ENCODE measurements at regions not wholly inside any gene's neighbourhood (a gene's known extent, or its start where the extent isn't known, plus 50 kb on each side); places are given as distances from the start of the nearest gene placed in this dataset.

- no peak for DNase-seq (ENCODE audit: extremely low spot score, insufficient read length, low read depth)
- FAIRE-seq = no peak
These were observed 202.3 kb downstream of the ERMARD start for GRCh38 chr6:169953686-169954085.

GRCh38 chr6:169950558-169950957 lies 199.1 kb downstream of the ERMARD start:
- DNase-seq (ENCODE audit: extremely low spot score, insufficient read length, low read depth) = no peak
- FAIRE-seq = no peak

- FAIRE-seq (no peak), DNase-seq (ENCODE audit: extremely low spot score, insufficient read length, low read depth) (no peak)
These were observed 198.2 kb downstream of the ERMARD start for GRCh38 chr6:169949511-169950097.

GRCh38 chr6:169946971-169947370 lies 195.5 kb downstream of the ERMARD start:
- FAIRE-seq (no peak), DNase-seq (ENCODE audit: extremely low spot score, insufficient read length, low read depth) (no peak)

- FAIRE-seq (no peak), DNase-seq (ENCODE audit: extremely low spot score, insufficient read length, low read depth) (no peak)
These were observed 193.7 kb downstream of the ERMARD start for GRCh38 chr6:169945117-169945516.

GRCh38 chr6:169944415-169944814 lies 193.0 kb downstream of the ERMARD start:
- FAIRE-seq (no peak), DNase-seq (ENCODE audit: extremely low spot score, insufficient read length, low read depth) (no peak)

- DNase-seq (ENCODE audit: extremely low spot score, insufficient read length, low read depth) (no peak), FAIRE-seq (no peak)
These were observed 192.6 kb downstream of the ERMARD start for GRCh38 chr6:169944061-169944337.

- FAIRE-seq = no peak
- DNase-seq (ENCODE audit: extremely low spot score, insufficient read length, low read depth) = no peak
These were observed 192.0 kb downstream of the ERMARD start for GRCh38 chr6:169943241-169944060.

GRCh38 chr6:169942173-169942572 lies 190.8 kb downstream of the ERMARD start:
- no peak for FAIRE-seq
- DNase-seq (ENCODE audit: extremely low spot score, insufficient read length, low read depth) = no peak

GRCh38 chr6:169940481-169941271 lies 189.3 kb downstream of the ERMARD start:
- no peak for DNase-seq (ENCODE audit: extremely low spot score, insufficient read length, low read depth)
- FAIRE-seq = no peak

GRCh38 chr6:169939554-169940164 lies 188.2 kb downstream of the ERMARD start:
- FAIRE-seq (no peak), DNase-seq (ENCODE audit: extremely low spot score, insufficient read length, low read depth) (no peak)

- DNase-seq (ENCODE audit: extremely low spot score, insufficient read length, low read depth) (no peak), FAIRE-seq (no peak)
These were observed 187.3 kb downstream of the ERMARD start for GRCh38 chr6:169938731-169939130.

- DNase-seq (ENCODE audit: extremely low spot score, insufficient read length, low read depth) (no peak), FAIRE-seq (no peak)
These were observed 186.9 kb downstream of the ERMARD start for GRCh38 chr6:169938262-169938701.

GRCh38 chr6:169937389-169938261 lies 186.2 kb downstream of the ERMARD start:
- DNase-seq (ENCODE audit: extremely low spot score, insufficient read length, low read depth) (no peak), FAIRE-seq (no peak)

- DNase-seq (ENCODE audit: extremely low spot score, insufficient read length, low read depth) = no peak
- FAIRE-seq = no peak
These were observed 185.0 kb downstream of the ERMARD start for GRCh38 chr6:169936355-169936975.

- no peak for DNase-seq (ENCODE audit: extremely low spot score, insufficient read length, low read depth)
- no peak for FAIRE-seq
These were observed 184.4 kb downstream of the ERMARD start for GRCh38 chr6:169935861-169936260.

GRCh38 chr6:169935348-169935718 lies 183.9 kb downstream of the ERMARD start:
- DNase-seq (ENCODE audit: extremely low spot score, insufficient read length, low read depth) (no peak), FAIRE-seq (no peak)

- DNase-seq (ENCODE audit: extremely low spot score, insufficient read length, low read depth) (no peak), FAIRE-seq (no peak)
These were observed 183.4 kb downstream of the ERMARD start for GRCh38 chr6:169934699-169935347.
